NCI-H748 treated with DMSO at 0.1 percent for 48 hours (cell line): ENCODE measurements at regions not wholly inside any gene's neighbourhood (a gene's known extent, or its start where the extent isn't known, plus 50 kb on each side); places are given as distances from the start of the nearest gene placed in this dataset.

Source experiments
- DNase-seq: peaks from one replicate; lab custom pipeline; 2025; lab: John Stamatoyannopoulos, UW

- no peak for DNase-seq
Measured at GRCh38 chr6:23929201-23929600, 196.8 kb upstream of the NRSN1 start.

GRCh38 chr6:23940466-23940865 is 185.5 kb upstream of the NRSN1 start:
- DNase-seq: no peak

GRCh38 chr6:23951691-23952090 is 174.3 kb upstream of the NRSN1 start:
- no peak for DNase-seq

GRCh38 chr6:23952245-23952644 is 173.8 kb upstream of the NRSN1 start:
- no peak for DNase-seq

GRCh38 chr6:23953976-23954375 is 172.0 kb upstream of the NRSN1 start:
- DNase-seq: no peak

GRCh38 chr6:23957017-23957416 is 169.0 kb upstream of the NRSN1 start:
- no peak for DNase-seq

GRCh38 chr6:23964865-23965264 is 161.2 kb upstream of the NRSN1 start:
- no peak for DNase-seq

- no peak for DNase-seq
Measured at GRCh38 chr6:23969344-23969743, 156.7 kb upstream of the NRSN1 start.

GRCh38 chr6:23977706-23978105 is 148.3 kb upstream of the NRSN1 start:
- no peak for DNase-seq

- DNase-seq: no peak
Measured at GRCh38 chr6:23980965-23981364, 145.1 kb upstream of the NRSN1 start.

GRCh38 chr6:23981923-23982322 is 144.1 kb upstream of the NRSN1 start:
- DNase-seq: no peak

GRCh38 chr6:23983735-23984134 is 142.3 kb upstream of the NRSN1 start:
- DNase-seq: no peak

- DNase-seq: no peak
Measured at GRCh38 chr6:23985015-23985414, 141.0 kb upstream of the NRSN1 start.

GRCh38 chr6:23989885-23990533 is 136.0 kb upstream of the NRSN1 start:
- peak; percentile 19 for DNase-seq

GRCh38 chr6:23994013-23994412 is 132.0 kb upstream of the NRSN1 start:
- DNase-seq: no peak

GRCh38 chr6:24004062-24004461 is 122.0 kb upstream of the NRSN1 start:
- DNase-seq: no peak

- DNase-seq: no peak
Measured at GRCh38 chr6:24004659-24005058, 121.4 kb upstream of the NRSN1 start.

GRCh38 chr6:24006254-24006653 is 119.8 kb upstream of the NRSN1 start:
- DNase-seq: no peak

- peak; percentile 96 for DNase-seq
Measured at GRCh38 chr6:24009319-24009718, 116.7 kb upstream of the NRSN1 start.

- peak; percentile 78 for DNase-seq
Measured at GRCh38 chr6:24010133-24010532, 115.9 kb upstream of the NRSN1 start.

GRCh38 chr6:24016286-24016685 is 109.7 kb upstream of the NRSN1 start:
- no peak for DNase-seq

GRCh38 chr6:24016857-24017256 is 109.2 kb upstream of the NRSN1 start:
- DNase-seq: no peak

GRCh38 chr6:24019393-24019792 is 106.6 kb upstream of the NRSN1 start:
- DNase-seq: no peak

- no peak for DNase-seq
Measured at GRCh38 chr6:24019830-24020229, 106.2 kb upstream of the NRSN1 start.

GRCh38 chr6:24026050-24026449 is 100.0 kb upstream of the NRSN1 start:
- no peak for DNase-seq
